GM12872 (cell line): ENCODE measurements at regions not wholly inside any gene's neighbourhood (a gene's known extent, or its start where the extent isn't known, plus 50 kb on each side); places are given as distances from the start of the nearest gene placed in this dataset.

Source experiments
- TF ChIP-seq, protein P1 (sequence below): IDR thresholded peaks from 3 replicates; pipeline ENCODE4 v1.5.1; 2011; ENCODE audit warnings: low read depth, mild to moderate bottlenecking, low read length, moderate library complexity; ENCODE audit not compliant: insufficient read depth

DNA sequence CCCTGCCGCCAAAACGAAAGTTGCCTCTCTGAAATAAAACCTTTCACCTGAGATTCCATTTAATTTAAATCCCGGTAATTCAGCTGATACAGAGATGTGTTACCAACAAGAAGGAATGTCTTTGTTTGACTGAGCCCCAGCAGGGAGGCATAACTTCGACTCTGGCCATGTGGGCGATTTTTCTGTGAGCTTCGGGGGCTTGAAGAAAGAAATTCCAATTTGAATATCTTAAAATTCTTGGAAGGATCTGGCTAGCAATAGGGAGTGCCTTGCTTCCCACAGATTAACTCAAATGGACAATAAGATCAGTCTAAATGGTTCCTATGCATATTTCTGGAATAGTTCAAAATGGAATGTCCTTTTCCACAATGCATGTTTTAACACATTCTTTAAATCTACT lies 252.5 kb upstream of the TMPO start:
- TF ChIP-seq, protein P1, sequence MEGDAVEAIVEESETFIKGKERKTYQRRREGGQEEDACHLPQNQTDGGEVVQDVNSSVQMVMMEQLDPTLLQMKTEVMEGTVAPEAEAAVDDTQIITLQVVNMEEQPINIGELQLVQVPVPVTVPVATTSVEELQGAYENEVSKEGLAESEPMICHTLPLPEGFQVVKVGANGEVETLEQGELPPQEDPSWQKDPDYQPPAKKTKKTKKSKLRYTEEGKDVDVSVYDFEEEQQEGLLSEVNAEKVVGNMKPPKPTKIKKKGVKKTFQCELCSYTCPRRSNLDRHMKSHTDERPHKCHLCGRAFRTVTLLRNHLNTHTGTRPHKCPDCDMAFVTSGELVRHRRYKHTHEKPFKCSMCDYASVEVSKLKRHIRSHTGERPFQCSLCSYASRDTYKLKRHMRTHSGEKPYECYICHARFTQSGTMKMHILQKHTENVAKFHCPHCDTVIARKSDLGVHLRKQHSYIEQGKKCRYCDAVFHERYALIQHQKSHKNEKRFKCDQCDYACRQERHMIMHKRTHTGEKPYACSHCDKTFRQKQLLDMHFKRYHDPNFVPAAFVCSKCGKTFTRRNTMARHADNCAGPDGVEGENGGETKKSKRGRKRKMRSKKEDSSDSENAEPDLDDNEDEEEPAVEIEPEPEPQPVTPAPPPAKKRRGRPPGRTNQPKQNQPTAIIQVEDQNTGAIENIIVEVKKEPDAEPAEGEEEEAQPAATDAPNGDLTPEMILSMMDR, result no peak

DNA sequence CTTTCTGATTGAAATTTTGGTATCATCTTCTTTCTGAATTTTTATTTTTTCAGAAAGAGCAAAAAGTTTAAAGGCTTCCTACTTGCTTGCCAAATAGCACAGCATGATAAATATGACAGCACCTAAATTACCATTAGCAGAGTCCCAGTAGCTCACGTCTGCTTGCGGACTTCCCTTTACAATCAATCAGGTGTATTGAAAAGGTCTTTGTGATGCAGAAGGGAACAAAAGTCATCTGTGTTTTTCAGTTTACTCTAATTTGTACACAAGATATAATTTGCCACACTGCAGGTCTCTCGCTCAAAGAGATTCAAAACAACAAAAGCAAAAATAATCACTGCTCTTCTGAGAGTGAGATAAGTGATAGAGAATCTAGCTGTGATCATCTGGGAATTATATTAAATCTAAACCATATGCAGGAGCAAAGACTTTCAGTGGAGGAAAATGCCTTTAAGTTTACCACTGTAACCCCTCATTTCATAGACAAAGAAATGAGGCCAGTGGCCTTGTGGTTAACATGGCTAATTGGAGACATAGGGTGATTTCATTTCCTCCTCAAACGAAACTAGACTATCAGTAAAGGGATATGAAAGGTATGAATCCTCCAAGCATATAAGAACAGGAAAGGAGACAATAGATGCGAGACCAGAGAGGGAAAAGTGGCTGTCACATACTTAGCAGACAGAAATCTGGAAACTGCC lies 240.8 kb upstream of the TMPO start:
- TF ChIP-seq, protein P1, result no peak

DNA sequence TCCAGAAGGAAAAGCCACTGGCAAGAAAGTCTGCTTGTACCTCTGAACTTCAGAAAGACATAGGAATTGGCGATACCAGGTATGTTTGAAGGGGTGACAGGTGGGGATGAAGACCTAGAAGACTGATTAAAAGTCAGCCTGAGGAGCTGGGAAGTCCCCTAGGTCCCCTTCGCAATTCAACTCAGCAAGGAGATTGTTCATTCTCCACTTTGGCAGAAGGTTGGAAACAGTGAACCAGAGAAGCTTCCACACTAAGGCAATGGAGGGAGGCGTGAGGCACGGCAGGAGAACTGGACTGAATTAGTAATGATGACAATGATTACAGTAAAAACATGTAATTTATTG lies 240.3 kb upstream of the TMPO start:
- TF ChIP-seq, protein P1, result no peak

DNA sequence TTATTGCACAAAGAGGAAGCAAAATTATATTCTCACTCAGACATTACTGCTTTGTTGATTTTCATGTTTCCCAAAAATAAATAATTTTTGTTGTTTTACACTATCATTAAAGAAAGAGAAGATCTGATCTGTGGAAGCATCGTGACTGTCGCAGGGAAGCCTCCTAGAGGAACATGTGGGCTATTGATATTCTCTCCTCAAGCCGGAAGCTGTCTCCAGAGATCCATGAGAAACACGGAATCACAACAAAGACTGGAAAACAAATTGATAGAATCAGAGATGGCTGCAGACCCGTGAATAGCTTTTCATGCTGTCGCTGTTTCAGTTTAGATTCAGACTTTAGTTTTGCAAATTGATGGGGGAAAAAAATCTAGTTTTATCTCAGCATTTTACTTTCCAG lies 235.2 kb upstream of the TMPO start:
- TF ChIP-seq, protein P1, result no peak

DNA sequence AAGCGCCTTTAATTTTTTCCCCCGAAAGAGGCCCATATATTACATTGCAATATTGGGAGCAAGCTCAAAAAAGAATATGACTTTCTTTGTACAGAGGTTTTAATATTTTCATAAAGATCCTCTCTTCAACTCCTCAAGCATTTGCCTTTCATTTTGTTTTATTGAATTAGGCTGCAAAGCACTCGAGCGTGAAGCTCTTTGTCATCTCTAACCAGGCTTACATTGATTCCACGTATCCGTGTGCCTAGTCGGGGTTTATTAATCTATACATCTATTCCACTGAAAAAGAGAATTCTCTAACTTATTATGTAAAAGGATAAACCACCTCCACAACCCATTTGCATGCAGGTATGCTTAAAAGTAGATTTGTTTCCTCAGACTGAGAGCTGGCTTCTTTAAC lies 234.8 kb upstream of the TMPO start:
- TF ChIP-seq, protein P1, result no peak

DNA sequence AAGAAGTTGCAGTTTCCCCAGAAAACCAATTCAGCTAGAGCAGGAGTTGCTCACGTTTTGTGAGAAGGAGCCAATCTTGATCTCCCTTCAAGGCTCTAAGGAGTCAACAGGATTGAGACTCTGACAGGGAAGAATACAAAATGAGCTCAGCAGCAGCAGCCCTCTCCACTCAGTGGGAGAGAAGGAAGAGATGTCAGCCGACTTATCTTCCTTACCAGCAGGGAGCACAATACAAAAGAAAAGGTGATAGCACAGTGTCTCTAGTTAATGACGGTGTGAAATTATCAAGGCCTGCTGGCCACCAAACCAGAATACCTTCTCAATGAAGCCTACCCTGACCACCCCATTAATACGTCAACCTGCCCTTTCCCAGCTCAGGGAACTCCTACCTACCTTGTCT lies 223.6 kb upstream of the TMPO start:
- TF ChIP-seq, protein P1, result no peak

DNA sequence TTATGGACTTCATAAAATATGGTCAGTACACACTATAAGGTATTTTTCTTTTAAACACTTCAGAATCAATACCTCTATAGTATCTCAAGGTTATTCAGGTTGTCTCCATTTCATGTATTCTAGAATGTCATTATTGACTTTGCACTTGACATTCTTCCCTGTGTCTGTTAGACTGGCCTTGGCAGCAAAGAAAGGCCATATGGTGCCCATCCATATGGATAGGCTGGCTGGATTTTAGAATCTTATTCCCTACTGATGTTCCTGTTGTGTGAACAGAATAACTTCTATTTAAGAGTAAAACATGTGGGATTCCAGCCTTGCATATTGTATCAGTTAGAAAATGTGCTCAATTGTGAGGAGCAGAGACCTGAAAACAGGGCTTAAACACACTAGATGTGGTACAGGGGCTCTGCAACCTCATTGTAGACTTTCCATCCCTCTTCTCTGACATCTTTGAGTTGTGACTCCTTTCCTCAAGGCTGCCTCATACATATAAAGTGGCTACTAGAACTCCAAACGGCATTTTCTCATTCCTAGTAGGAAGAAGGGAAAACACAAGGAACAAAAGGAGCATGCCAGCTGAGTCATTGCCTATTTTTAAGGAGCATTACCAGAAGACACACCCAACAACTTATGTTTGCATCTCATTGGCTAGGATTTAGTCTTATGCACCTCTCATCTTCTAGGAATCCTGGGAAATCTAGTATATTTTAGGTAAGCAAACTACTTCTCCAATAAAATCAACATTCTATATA lies 221.2 kb upstream of the TMPO start:
- TF ChIP-seq, protein P1, result no peak
